IPS-18c (cell line): ENCODE measurements at regions not wholly inside any gene's neighbourhood (a gene's known extent, or its start where the extent isn't known, plus 50 kb on each side); places are given as distances from the start of the nearest gene placed in this dataset.
"Not testable (repeated sequence)": the region's sequence is repeated elsewhere in the genome, so short reads cannot be mapped to it uniquely, and the experiment has no call there.

Source experiments
- H3K4me3 ChIP-seq: 2 replicates; pipeline ENCODE4 v1.7.0; 2013; ENCODE audit warnings: low read depth, mild to moderate bottlenecking, low read length, moderate library complexity; ENCODE audit not compliant: insufficient read depth
- H3K9me3 ChIP-seq: one replicate; pipeline ENCODE4 v1.6.1; 2013; ENCODE audit warnings: mild to moderate bottlenecking, low read length, moderate library complexity; ENCODE audit not compliant: control insufficient read depth, insufficient read depth

- H3K9me3 ChIP-seq, result no peaks in the 10 kb centered on the region
- H3K4me3 ChIP-seq, result no peak overlapping the region
Observed at GRCh38 chr13:50757008-50757407, 86.5 kb downstream of the DLEU7 start.

GRCh38 chr13:50758796-50759195, 84.7 kb downstream of the DLEU7 start:
- H3K4me3 ChIP-seq, result no peak overlapping the region

GRCh38 chr13:50760751-50761150, 82.7 kb downstream of the DLEU7 start:
- Histone ChIP-seq H3K9me3 (no peaks in the 10 kb centered on the region), H3K4me3 (no peak overlapping the region)

More at GRCh38 chr13:50758796-50759195, 84.7 kb downstream of the DLEU7 start:
- no peaks in the 10 kb centered on the region for H3K9me3 ChIP-seq

- H3K9me3 ChIP-seq, result peaks cover under 1% of the 10 kb centered on the region
- H3K4me3 ChIP-seq, result no peak overlapping the region
Observed at GRCh38 chr13:50761406-50761805, 82.1 kb downstream of the DLEU7 start.

GRCh38 chr13:50762969-50763567, 80.4 kb downstream of the DLEU7 start:
- H3K4me3 ChIP-seq, result no peak overlapping the region
- peaks cover 2% of the 10 kb centered on the region for H3K9me3 ChIP-seq

- Histone ChIP-seq H3K4me3 (no peak overlapping the region), H3K9me3 (peaks cover 2% of the 10 kb centered on the region)
Observed at GRCh38 chr13:50766013-50766412, 77.5 kb downstream of the DLEU7 start.

GRCh38 chr13:50766695-50767094, 76.8 kb downstream of the DLEU7 start:
- H3K4me3 ChIP-seq, result no peak overlapping the region
- peaks cover 2% of the 10 kb centered on the region for H3K9me3 ChIP-seq

GRCh38 chr13:50772881-50773280, 70.6 kb downstream of the DLEU7 start:
- not testable (repeated sequence) for H3K9me3 ChIP-seq, H3K4me3 ChIP-seq
